IPS-18a (cell line): ENCODE measurements at regions not wholly inside any gene's neighbourhood (a gene's known extent, or its start where the extent isn't known, plus 50 kb on each side); places are given as distances from the start of the nearest gene placed in this dataset.
"Not testable (repeated sequence)": the region's sequence is repeated elsewhere in the genome, so short reads cannot be mapped to it uniquely, and the experiment has no call there.

Experiments
- H3K27ac ChIP-seq: one replicate; pipeline ENCODE4 v1.5.1; 2013; ENCODE audit warnings: low read length
- H3K27me3 ChIP-seq: one replicate; pipeline ENCODE4 v1.6.1; 2013; ENCODE audit warnings: mild to moderate bottlenecking, low read length; ENCODE audit not compliant: control insufficient read depth, insufficient read depth
- H3K36me3 ChIP-seq: one replicate; pipeline ENCODE4 v1.6.1; 2013; ENCODE audit warnings: low read depth, low read length; ENCODE audit not compliant: control insufficient read depth
- H3K4me1 ChIP-seq: one replicate; pipeline ENCODE4 v1.6.1; 2013; ENCODE audit warnings: low read depth, low read length; ENCODE audit not compliant: control insufficient read depth
- H3K4me3 ChIP-seq: one replicate; pipeline ENCODE4 v1.5.1; 2013; ENCODE audit warnings: low read length
- H3K9ac ChIP-seq: one replicate; pipeline ENCODE4 v1.6.1; 2013; ENCODE audit warnings: mild to moderate bottlenecking, low read length, moderate library complexity
- H3K9me3 ChIP-seq: one replicate; pipeline ENCODE4 v1.6.1; 2013; ENCODE audit warnings: low read depth, low read length; ENCODE audit not compliant: control insufficient read depth

DNA sequence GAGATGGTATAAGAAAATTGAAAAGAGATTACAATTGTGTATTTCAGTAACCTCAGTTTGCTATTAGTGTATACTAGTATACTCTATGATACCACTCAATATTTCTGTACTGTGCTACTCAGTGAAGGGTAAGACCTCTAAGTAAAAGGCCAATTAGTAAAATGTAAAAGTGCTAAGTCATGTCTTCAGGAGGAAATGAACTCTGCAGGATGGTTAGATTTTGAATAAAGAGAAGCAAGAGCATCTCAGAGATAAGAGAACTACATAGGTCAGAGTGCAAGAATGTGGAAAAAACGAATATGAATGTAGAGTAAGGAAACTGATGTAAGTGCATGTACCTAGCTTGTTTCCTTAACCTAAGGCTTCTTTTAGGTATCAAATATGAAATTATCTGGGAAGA lies 796.6 kb upstream of the GBE1 start:
- H3K4me1 ChIP-seq = peaks cover 17% of the 10 kb centered on the region
- H3K4me3 ChIP-seq = no peak overlapping the region
- no peak overlapping the region for H3K9ac ChIP-seq
- peak overlapping the region; percentile 77 for H3K27ac ChIP-seq
- no peaks in the 10 kb centered on the region for H3K36me3 ChIP-seq
- H3K27me3 ChIP-seq = no peaks in the 10 kb centered on the region
- H3K9me3 ChIP-seq = no peaks in the 10 kb centered on the region

DNA sequence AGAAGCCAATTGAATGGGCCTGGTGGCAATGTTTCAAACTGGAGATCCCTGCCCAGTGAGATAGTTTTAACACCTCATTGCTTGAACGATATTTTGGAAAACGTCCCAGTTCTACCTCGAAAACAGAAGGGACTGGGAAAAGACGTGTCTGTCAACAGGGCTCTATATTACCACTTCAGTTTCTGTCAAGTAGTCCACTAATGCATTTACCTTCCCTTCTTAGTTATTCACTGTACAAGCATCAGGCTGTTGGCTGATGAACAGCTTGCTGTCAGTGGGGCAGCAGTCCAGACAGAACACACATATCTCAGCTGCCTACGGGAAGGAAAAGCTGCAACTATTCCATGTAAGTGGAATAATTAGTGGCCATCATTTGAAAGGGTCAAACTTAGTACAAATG lies 794.7 kb upstream of the GBE1 start:
- Histone ChIP-seq H3K4me3 (no peak overlapping the region), H3K27ac (no peak overlapping the region), H3K9me3 (no peaks in the 10 kb centered on the region), H3K27me3 (no peaks in the 10 kb centered on the region), H3K36me3 (no peaks in the 10 kb centered on the region), H3K4me1 (peaks cover 17% of the 10 kb centered on the region), H3K9ac (no peak overlapping the region)

DNA sequence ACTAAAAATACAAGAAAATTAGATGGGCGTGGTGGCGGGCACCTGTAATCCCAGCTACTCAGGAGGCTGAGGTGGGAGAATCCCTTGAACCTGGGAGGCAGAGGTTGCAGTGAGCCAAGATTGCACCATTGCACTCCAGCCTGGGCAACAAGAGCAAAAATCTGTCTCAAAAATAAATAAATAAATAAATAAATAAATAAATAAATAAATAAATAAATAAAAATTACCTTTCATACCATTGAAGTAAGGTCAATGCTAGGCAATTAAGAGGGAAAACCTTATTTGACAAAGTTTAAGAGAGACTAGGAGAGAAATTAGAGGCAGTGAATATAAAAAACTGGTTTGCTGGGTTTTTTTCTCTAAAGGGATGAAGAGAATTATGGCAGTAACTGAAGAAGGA lies 781.1 kb upstream of the GBE1 start:
- H3K4me3 ChIP-seq, H3K9me3 ChIP-seq, H3K27ac ChIP-seq, H3K9ac ChIP-seq, H3K27me3 ChIP-seq, H3K36me3 ChIP-seq, H3K4me1 ChIP-seq: not testable (repeated sequence)

DNA sequence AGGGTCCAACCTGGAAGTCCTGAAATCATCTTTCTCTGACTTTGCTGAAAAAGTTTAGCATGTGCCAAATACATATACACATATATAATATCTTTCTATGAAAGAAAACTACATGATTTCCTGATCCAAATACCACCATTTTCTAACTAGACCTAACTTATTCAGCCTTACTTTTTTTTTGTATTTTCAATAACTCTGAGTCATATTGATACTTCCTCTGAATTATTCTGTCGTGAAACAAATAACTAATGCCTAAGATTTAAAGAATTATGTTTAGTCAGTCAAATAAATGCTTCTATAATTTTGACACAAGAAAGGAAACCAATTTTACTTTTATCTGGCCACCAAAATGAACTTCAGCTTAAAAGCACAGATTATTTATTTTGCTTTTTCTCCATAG lies 760.2 kb upstream of the GBE1 start:
- Histone ChIP-seq H3K27ac (no peak overlapping the region), H3K27me3 (no peaks in the 10 kb centered on the region), H3K4me1 (peaks cover 5% of the 10 kb centered on the region), H3K4me3 (no peak overlapping the region), H3K36me3 (no peaks in the 10 kb centered on the region), H3K9me3 (no peaks in the 10 kb centered on the region), H3K9ac (no peak overlapping the region)

DNA sequence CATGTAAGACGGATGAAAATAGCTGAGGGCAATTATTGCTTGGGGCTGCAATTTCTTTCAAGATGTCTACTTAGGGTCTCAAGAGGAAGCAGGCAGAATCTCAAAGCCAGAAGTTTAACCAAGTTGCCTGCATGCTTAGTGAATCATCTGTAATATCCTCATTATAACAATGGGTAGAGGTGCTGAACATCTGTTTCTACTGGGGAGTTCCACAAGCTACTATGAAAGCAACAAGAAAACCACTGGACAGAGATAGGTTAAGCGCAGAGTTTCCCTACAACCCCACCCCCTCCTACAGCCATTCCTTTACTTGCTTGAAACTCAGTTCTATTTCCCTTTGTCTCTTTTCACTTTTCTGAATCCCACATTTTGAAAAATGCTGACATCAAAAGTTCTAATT lies 759.4 kb upstream of the GBE1 start:
- H3K9ac ChIP-seq = no peak overlapping the region
- H3K36me3 ChIP-seq = no peaks in the 10 kb centered on the region
- no peaks in the 10 kb centered on the region for H3K27me3 ChIP-seq
- no peaks in the 10 kb centered on the region for H3K9me3 ChIP-seq
- peaks cover 5% of the 10 kb centered on the region for H3K4me1 ChIP-seq
- H3K4me3 ChIP-seq = no peak overlapping the region
- no peak overlapping the region for H3K27ac ChIP-seq

DNA sequence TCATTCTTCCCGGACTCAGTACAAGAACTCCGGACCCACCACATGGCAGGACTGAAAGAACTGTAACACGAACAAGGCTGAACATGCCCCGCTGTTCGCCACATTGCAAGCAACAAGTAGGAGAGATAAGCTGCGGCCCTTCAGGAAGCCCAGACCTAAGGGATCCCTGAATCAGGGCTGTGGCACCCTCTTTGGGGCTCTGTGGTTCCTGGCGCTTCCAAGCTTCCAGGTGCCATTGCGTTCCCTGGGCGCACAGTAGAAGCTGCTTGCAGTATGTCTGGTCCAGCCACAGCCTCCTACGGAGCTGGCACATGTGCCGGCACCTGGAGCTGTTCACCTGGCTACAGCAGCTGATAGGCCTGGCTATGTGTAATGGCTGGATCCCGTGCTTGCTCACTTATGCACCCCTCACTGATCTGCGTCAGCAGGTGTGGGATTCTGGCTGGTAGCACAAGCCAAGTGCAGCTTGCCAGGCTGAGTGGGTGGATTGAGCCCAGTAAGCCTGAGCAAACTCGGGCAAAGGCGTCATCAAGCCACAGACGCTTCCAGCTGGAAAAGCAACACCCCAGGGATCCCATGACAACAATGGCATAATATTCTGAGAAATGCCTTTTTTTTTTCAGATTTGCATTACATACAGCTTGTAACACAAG lies 748.6 kb upstream of the GBE1 start:
- Histone ChIP-seq H3K36me3 (no peaks in the 10 kb centered on the region), H3K4me3 (no peak overlapping the region), H3K9ac (no peak overlapping the region), H3K4me1 (no peaks in the 10 kb centered on the region), H3K9me3 (no peaks in the 10 kb centered on the region), H3K27me3 (no peaks in the 10 kb centered on the region), H3K27ac (no peak overlapping the region)

DNA sequence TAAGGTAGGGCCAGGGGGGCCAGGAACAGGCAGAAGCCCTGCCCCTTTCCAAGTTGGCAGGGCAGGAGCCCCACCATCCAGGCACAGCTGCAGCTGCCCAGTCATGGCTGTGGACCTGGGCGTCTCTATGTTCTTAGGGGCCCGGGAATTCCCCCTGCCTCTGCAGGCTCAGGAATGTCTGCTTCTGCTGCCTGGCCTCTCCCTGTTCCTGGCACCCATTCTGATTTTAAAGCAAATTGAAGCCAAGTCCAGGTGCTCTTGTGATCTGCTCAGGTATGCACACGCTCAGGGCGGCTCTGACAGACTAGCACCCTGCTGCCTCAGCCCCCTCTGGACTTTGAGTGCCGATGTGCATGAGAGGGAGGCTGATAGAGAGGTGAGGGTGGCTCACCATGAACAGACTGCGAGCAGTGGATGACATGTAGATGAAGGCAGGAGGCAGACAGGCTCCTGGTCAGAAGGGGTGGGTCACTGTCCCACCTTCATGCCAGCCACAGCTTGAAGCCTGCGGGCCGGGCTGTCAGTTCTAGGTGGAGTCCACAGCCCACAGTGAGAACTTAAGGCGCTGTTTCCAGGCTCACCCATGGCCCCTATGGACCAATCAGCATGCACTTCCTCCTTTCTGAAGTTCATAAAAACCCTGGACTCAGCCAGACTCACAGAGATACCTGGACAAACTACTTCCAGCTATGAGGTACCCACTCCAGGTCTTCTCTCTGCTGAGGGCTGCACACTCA lies 747.8 kb upstream of the GBE1 start:
- H3K9ac ChIP-seq = no peak overlapping the region
- H3K4me3 ChIP-seq = no peak overlapping the region
- no peak overlapping the region for H3K27ac ChIP-seq
- no peaks in the 10 kb centered on the region for H3K36me3 ChIP-seq
- no peaks in the 10 kb centered on the region for H3K9me3 ChIP-seq
- H3K4me1 ChIP-seq = no peaks in the 10 kb centered on the region
- no peaks in the 10 kb centered on the region for H3K27me3 ChIP-seq

DNA sequence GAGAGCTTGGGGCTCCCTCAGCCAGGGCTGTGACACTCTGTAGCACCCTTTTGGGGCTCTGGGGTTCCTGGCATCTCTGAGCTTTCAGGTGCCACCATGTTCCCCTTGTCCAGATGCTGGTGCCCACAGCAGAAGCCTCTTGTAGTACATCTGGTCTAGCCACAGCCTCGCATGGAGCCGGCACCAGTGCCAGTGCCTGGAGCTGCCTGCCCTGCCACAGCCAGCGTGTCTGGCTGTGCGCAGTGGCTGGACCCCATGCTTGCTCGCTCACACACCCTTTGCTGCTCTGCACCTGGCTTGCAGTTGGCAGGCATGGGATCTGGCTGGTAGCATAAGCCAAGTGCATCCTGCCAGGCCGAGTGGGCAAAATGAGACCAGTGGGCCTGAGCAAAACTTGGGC lies 744.8 kb upstream of the GBE1 start:
- H3K9me3 ChIP-seq = no peaks in the 10 kb centered on the region
- H3K36me3 ChIP-seq = no peaks in the 10 kb centered on the region
- H3K9ac ChIP-seq = no peak overlapping the region
- H3K27me3 ChIP-seq = no peaks in the 10 kb centered on the region
- H3K4me1 ChIP-seq = peaks cover 3% of the 10 kb centered on the region
- no peak overlapping the region for H3K27ac ChIP-seq
- no peak overlapping the region for H3K4me3 ChIP-seq

DNA sequence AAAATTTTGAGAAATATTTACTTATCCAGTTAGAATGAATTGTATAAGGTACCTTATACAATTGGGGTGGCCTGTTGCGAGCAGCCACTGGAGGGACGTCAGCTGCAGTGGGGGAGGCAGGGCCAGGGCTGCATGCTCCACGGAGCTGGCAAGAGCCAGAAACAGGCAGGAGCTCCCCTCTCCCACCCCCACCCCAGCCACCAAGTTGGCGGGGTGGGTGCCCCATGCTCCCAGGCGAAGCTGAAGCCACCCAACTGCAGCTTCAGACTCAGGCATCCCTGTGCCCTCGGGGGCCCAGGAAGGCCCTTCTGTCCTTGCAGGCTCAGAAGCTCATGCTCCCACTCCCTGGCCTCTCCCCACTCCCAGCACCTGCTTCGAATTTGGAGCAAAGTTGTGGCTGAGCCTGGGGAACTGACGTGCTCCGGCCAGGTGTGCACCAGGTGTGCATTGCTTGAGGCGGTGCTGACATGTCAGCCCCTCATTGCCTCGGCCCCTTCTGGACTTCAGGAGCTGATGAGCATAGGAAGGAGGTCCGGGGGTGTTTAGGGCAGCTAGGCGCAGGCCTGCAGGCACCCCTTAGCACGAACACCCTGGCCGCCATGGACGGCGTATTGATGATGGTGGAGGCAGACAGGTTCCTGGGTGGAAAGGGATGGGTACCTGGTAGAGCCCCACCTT lies 743.8 kb upstream of the GBE1 start:
- Histone ChIP-seq H3K4me3 (no peak overlapping the region), H3K27me3 (no peaks in the 10 kb centered on the region), H3K27ac (no peak overlapping the region), H3K9ac (no peak overlapping the region), H3K36me3 (no peaks in the 10 kb centered on the region), H3K9me3 (no peaks in the 10 kb centered on the region), H3K4me1 (peaks cover 3% of the 10 kb centered on the region)

DNA sequence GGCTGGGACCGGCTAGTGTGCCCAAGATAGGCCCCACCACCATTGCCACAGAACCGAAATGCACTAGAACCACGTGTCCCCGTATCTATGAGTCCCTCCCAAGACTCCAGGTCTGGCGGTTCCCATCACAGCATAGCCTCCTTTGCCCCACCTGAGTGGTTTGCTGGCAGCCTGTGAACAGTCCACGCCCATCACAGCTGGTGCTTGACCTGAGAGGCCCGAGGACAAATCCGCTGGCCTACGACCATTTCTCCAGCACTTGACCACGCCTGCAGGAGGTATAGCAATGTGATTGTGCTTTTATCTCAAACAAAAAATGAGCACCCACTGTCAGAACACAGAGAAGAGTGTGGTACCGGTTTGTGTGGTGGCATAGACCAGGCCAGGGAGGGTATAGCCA lies 736.7 kb upstream of the GBE1 start:
- H3K9me3 ChIP-seq = no peaks in the 10 kb centered on the region
- H3K9ac ChIP-seq = no peak overlapping the region
- no peaks in the 10 kb centered on the region for H3K36me3 ChIP-seq
- no peak overlapping the region for H3K27ac ChIP-seq
- H3K27me3 ChIP-seq = no peaks in the 10 kb centered on the region
- no peak overlapping the region for H3K4me3 ChIP-seq
- H3K4me1 ChIP-seq = peaks cover under 1% of the 10 kb centered on the region

DNA sequence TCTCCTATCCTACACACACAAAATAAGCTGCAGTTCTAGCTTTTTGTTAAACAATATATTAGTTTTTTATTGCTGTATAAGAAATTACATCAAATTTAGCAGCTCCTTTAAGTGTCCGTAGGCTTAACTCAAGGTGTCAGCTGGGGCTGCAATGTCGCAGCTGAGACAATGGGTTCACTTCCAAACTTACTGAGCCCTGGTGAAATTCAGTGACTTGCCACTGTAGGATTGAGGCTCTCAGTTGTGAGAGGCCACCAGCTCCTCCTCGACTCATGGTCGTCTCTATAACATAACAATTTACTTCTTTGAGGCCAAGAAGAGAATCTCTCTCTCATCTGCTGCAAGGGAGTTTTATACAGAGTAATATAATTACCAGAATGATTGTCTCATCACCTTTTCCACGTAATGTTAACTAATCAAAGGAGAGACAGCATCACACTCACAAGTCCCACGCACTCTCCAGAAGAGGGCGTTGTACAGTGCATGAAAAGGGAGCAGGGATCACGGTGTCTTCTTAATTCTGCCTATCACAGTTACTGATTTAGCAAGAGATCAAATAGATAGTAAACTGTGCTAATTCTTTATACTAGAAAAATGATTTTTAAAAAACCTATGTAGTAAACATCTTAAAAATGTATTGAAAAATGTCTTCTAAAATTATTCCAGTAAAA lies 735.6 kb upstream of the GBE1 start:
- Histone ChIP-seq H3K9ac (no peak overlapping the region), H3K4me1 (no peaks in the 10 kb centered on the region), H3K4me3 (no peak overlapping the region), H3K36me3 (no peaks in the 10 kb centered on the region), H3K27me3 (no peaks in the 10 kb centered on the region), H3K27ac (no peak overlapping the region), H3K9me3 (no peaks in the 10 kb centered on the region)
